ENCODE measurements at regions not wholly inside any gene's neighbourhood (a gene's known extent, or its start where the extent isn't known, plus 50 kb on each side); places are given as distances from the start of the nearest gene placed in this dataset.

GRCh38 chr9:82320566-82320965 is 332.0 kb downstream of the SPATA31D1 start:
- no peak for DNase-seq (ENCODE audit: low read depth in 2 of 2)

GRCh38 chr9:82325907-82326306 is 337.3 kb downstream of the SPATA31D1 start:
- DNase-seq (ENCODE audit: low read depth in 2 of 2) = no peak

- no peak for DNase-seq (ENCODE audit: low read depth in 2 of 2)
These were observed 339.1 kb downstream of the SPATA31D1 start for GRCh38 chr9:82327641-82328040.

GRCh38 chr9:82331079-82331478 is 342.5 kb downstream of the SPATA31D1 start:
- peak in 1 of 2 experiments; percentile 20 for DNase-seq (ENCODE audit: low read depth in 2 of 2)

GRCh38 chr9:82332018-82332773 is 343.6 kb downstream of the SPATA31D1 start:
- peak; percentile 82 for DNase-seq (ENCODE audit: low read depth in 2 of 2)

GRCh38 chr9:82332774-82333152 is 344.2 kb downstream of the SPATA31D1 start:
- DNase-seq (ENCODE audit: low read depth in 2 of 2) = no peak

GRCh38 chr9:82333671-82334070 is 345.1 kb downstream of the SPATA31D1 start:
- DNase-seq (ENCODE audit: low read depth in 2 of 2) = no peak

- DNase-seq (ENCODE audit: low read depth in 2 of 2) = peak in 1 of 2 experiments; percentile 15
These were observed 345.7 kb downstream of the SPATA31D1 start for GRCh38 chr9:82334286-82334685.

- no peak for DNase-seq (ENCODE audit: low read depth in 2 of 2)
These were observed 348.8 kb downstream of the SPATA31D1 start for GRCh38 chr9:82337351-82337750.

GRCh38 chr9:82342046-82342445 is 353.5 kb downstream of the SPATA31D1 start:
- DNase-seq (ENCODE audit: low read depth in 2 of 2) = no peak

GRCh38 chr9:82346040-82346439 is 357.5 kb downstream of the SPATA31D1 start:
- DNase-seq (ENCODE audit: low read depth in 2 of 2) = no peak

GRCh38 chr9:82353631-82354278 is 365.2 kb downstream of the SPATA31D1 start:
- DNase-seq (ENCODE audit: low read depth in 2 of 2) = no peak

GRCh38 chr9:82354279-82354659 is 365.7 kb downstream of the SPATA31D1 start:
- peak; percentile 39 to 53 for DNase-seq (ENCODE audit: low read depth in 2 of 2)

- DNase-seq (ENCODE audit: low read depth in 2 of 2) = no peak
These were observed 367.6 kb downstream of the SPATA31D1 start for GRCh38 chr9:82356131-82356530.

- no peak for DNase-seq (ENCODE audit: low read depth in 2 of 2)
These were observed 368.3 kb downstream of the SPATA31D1 start for GRCh38 chr9:82356871-82357270.

GRCh38 chr9:82363198-82363597 is 374.6 kb downstream of the SPATA31D1 start:
- no peak for DNase-seq (ENCODE audit: low read depth in 2 of 2)

- DNase-seq (ENCODE audit: low read depth in 2 of 2) = no peak
These were observed 375.1 kb downstream of the SPATA31D1 start for GRCh38 chr9:82363682-82364081.

GRCh38 chr9:82367016-82367415 is 378.4 kb downstream of the SPATA31D1 start:
- DNase-seq (ENCODE audit: low read depth in 2 of 2) = no peak

GRCh38 chr9:82367929-82368328 is 379.4 kb downstream of the SPATA31D1 start:
- DNase-seq (ENCODE audit: low read depth in 2 of 2) = no peak

- no peak for DNase-seq (ENCODE audit: low read depth in 2 of 2)
These were observed 380.8 kb downstream of the SPATA31D1 start for GRCh38 chr9:82369251-82369945.

GRCh38 chr9:82375041-82375440 is 386.5 kb downstream of the SPATA31D1 start:
- no peak for DNase-seq (ENCODE audit: low read depth in 2 of 2)

GRCh38 chr9:82376677-82377232 is 388.2 kb downstream of the SPATA31D1 start:
- no peak for DNase-seq (ENCODE audit: low read depth in 2 of 2)

Measured in fibroblast of skin of left quadriceps (primary cell).